Astrocyte (in vitro differentiated cells and primary cell): ENCODE measurements at regions not wholly inside any gene's neighbourhood (a gene's known extent, or its start where the extent isn't known, plus 50 kb on each side); places are given as distances from the start of the nearest gene placed in this dataset.

Experiments
- DNase-seq: peaks from one replicate; pipeline ENCODE4 v3.0.0-alpha.2; 2010; ENCODE audit warnings: low read depth
- FAIRE-seq: peaks from 2 replicates; lab custom pipeline; 2011; peaks lifted over from hg19 to GRCh38; lab: Jason Lieb, UNC
- H2AFZ ChIP-seq: 2 replicates; pipeline ENCODE4 v1.6.0; 2012; ENCODE audit warnings: low read depth, low read length, inconsistent platforms
- H3K27ac ChIP-seq: 2 replicates; pipeline ENCODE4 v1.5.1; 2011; ENCODE audit warnings: low read depth, low read length, inconsistent platforms
- H3K27me3 ChIP-seq: 2 replicates; pipeline ENCODE4 v1.6.0; 2011; ENCODE audit warnings: low read length, inconsistent platforms; ENCODE audit not compliant: insufficient read depth
- H3K36me3 ChIP-seq: 2 replicates; pipeline ENCODE4 v1.5.1; 2011; ENCODE audit warnings: low read length, inconsistent platforms; ENCODE audit not compliant: insufficient read depth
- H3K4me1 ChIP-seq: 2 replicates; pipeline ENCODE4 v1.5.1; 2011; ENCODE audit warnings: low read length, inconsistent platforms; ENCODE audit not compliant: insufficient read depth
- H3K4me2 ChIP-seq: 2 replicates; pipeline ENCODE4 v1.6.0; 2012; ENCODE audit warnings: low read length, inconsistent platforms
- H3K4me3 ChIP-seq: 2 replicates; pipeline ENCODE4 v1.5.1; 2011; ENCODE audit warnings: low read depth, mild to moderate bottlenecking, low read length, inconsistent platforms; ENCODE audit not compliant: insufficient read depth
- H3K79me2 ChIP-seq: 2 replicates; pipeline ENCODE4 v1.6.0; 2012; ENCODE audit warnings: mild to moderate bottlenecking, low read length, inconsistent platforms; ENCODE audit not compliant: insufficient read depth
- H3K9ac ChIP-seq: 2 replicates; pipeline ENCODE4 v1.6.0; 2012; ENCODE audit warnings: mild to moderate bottlenecking, low read length, inconsistent platforms
- H3K9me3 ChIP-seq: 2 replicates; pipeline ENCODE4 v1.5.1; 2012; ENCODE audit warnings: low read depth, mild to moderate bottlenecking, low read length, inconsistent platforms; ENCODE audit not compliant: insufficient read depth
- H4K20me1 ChIP-seq: 2 replicates; pipeline ENCODE4 v1.6.0; 2012; ENCODE audit warnings: low read length, inconsistent platforms; ENCODE audit not compliant: insufficient read depth
- H3K27ac Mint-ChIP-seq: one replicate; pipeline ENCODE4 v1.8.0; 2021; ENCODE audit warnings: mild to moderate bottlenecking, mixed read lengths; ENCODE audit not compliant: unreplicated experiment
- H3K27me3 Mint-ChIP-seq: one replicate; pipeline ENCODE4 v1.8.0; 2021; ENCODE audit warnings: low read depth, mixed read lengths; ENCODE audit not compliant: unreplicated experiment
- H3K36me3 Mint-ChIP-seq: one replicate; pipeline ENCODE4 v1.8.0; 2021; ENCODE audit warnings: low read depth, mixed read lengths; ENCODE audit not compliant: unreplicated experiment
- H3K4me1 Mint-ChIP-seq: one replicate; pipeline ENCODE4 v1.8.0; 2021; ENCODE audit warnings: low read depth, mixed read lengths; ENCODE audit not compliant: unreplicated experiment
- H3K4me3 Mint-ChIP-seq: one replicate; pipeline ENCODE4 v1.8.0; 2021; ENCODE audit warnings: mild to moderate bottlenecking, moderate library complexity, mixed read lengths; ENCODE audit not compliant: unreplicated experiment
- H3K9me3 Mint-ChIP-seq: one replicate; pipeline ENCODE4 v1.8.0; 2021; ENCODE audit warnings: mild to moderate bottlenecking, mixed read lengths; ENCODE audit not compliant: unreplicated experiment
- EZH2 ChIP-seq: IDR thresholded peaks from 2 replicates; pipeline ENCODE4 v1.6.1; 2012; ENCODE audit warnings: mild to moderate bottlenecking, low read length, inconsistent platforms; ENCODE audit not compliant: insufficient read depth
- TF ChIP-seq, protein P1 (sequence below): IDR thresholded peaks from 2 replicates; pipeline ENCODE4 v1.5.1; 2011; ENCODE audit warnings: low read depth, mild to moderate bottlenecking, inconsistent platforms, low read length, moderate library complexity; ENCODE audit not compliant: insufficient read depth

DNA sequence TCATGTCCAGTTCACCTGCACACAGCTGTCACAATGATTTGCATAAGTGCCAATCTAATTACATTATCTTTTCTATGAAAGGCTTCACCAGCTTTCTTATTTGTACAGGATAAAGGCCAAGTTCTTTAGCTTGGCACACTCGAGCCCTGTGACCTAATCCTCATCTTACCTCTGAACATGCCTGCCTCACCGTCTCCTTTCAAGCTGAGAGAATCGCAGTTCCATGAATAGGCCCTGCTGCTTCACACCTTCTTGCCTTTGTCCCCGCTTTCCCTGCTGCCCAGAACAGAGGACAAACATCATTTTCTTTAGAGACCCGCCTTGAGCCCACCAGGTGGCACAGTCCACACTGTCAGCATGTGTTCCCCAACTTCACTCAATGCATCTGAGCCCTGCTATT, 1094.7 kb downstream of the BCL11A start:
- H3K79me2 ChIP-seq: no peaks in the 10 kb centered on the region
- no peaks in the 10 kb centered on the region for H3K9me3 Mint-ChIP-seq
- TF ChIP-seq, protein P1, sequence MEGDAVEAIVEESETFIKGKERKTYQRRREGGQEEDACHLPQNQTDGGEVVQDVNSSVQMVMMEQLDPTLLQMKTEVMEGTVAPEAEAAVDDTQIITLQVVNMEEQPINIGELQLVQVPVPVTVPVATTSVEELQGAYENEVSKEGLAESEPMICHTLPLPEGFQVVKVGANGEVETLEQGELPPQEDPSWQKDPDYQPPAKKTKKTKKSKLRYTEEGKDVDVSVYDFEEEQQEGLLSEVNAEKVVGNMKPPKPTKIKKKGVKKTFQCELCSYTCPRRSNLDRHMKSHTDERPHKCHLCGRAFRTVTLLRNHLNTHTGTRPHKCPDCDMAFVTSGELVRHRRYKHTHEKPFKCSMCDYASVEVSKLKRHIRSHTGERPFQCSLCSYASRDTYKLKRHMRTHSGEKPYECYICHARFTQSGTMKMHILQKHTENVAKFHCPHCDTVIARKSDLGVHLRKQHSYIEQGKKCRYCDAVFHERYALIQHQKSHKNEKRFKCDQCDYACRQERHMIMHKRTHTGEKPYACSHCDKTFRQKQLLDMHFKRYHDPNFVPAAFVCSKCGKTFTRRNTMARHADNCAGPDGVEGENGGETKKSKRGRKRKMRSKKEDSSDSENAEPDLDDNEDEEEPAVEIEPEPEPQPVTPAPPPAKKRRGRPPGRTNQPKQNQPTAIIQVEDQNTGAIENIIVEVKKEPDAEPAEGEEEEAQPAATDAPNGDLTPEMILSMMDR: no peak
- TF ChIP-seq EZH2: no peak
- H3K27ac Mint-ChIP-seq: no peak overlapping the region
- peaks cover 13% of the 10 kb centered on the region for H3K4me1 Mint-ChIP-seq
- peaks cover 4% of the 10 kb centered on the region for H3K27me3 Mint-ChIP-seq
- no peak overlapping the region for H3K27ac ChIP-seq
- H2AFZ ChIP-seq: no peak overlapping the region
- no peaks in the 10 kb centered on the region for H3K9me3 ChIP-seq
- no peak overlapping the region for H3K4me3 Mint-ChIP-seq
- no peak overlapping the region for H3K4me2 ChIP-seq
- no peaks in the 10 kb centered on the region for H3K36me3 ChIP-seq
- DNase-seq (no peak), FAIRE-seq (no peak)
- no peaks in the 10 kb centered on the region for H3K36me3 Mint-ChIP-seq
- no peaks in the 10 kb centered on the region for H3K27me3 ChIP-seq
- no peak overlapping the region for H3K9ac ChIP-seq
- H3K4me1 ChIP-seq: no peaks in the 10 kb centered on the region
- no peaks in the 10 kb centered on the region for H4K20me1 ChIP-seq
- no peak overlapping the region for H3K4me3 ChIP-seq

DNA sequence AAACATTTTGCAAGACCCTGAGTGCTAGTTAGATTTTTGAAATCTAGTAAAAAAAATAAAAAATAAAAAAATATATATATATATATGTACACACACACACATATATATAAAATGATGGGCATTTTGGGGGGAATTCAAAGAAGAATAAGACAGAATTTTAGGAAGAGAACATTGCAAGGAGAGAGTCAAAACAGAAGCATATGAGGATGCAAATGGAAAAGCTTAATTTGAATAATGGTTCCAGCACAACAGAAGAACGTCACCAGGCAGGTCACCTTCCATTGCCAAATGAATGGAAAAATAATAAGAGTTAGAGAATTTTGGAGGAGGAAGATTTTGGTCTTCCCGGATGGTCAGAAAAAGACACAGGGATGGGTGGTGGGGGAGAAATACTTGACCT, 1097.2 kb downstream of the BCL11A start:
- Mint-ChIP-seq H3K36me3 (no peaks in the 10 kb centered on the region), H3K4me3 (no peak overlapping the region), H3K9me3 (peaks cover 2% of the 10 kb centered on the region), H3K27ac (no peak overlapping the region), H3K4me1 (no peaks in the 10 kb centered on the region), H3K27me3 (peaks cover 4% of the 10 kb centered on the region)
- Histone ChIP-seq H3K9ac (no peak overlapping the region), H3K36me3 (no peaks in the 10 kb centered on the region), H2AFZ (no peak overlapping the region), H3K79me2 (no peaks in the 10 kb centered on the region), H3K4me2 (no peak overlapping the region), H3K4me3 (no peak overlapping the region), H3K27ac (no peak overlapping the region), H4K20me1 (no peaks in the 10 kb centered on the region), H3K27me3 (no peaks in the 10 kb centered on the region), H3K4me1 (no peaks in the 10 kb centered on the region), H3K9me3 (peaks cover 5% of the 10 kb centered on the region)
- FAIRE-seq (no peak), DNase-seq (no peak)
- no peak for TF ChIP-seq EZH2
- TF ChIP-seq, protein P1: no peak

DNA sequence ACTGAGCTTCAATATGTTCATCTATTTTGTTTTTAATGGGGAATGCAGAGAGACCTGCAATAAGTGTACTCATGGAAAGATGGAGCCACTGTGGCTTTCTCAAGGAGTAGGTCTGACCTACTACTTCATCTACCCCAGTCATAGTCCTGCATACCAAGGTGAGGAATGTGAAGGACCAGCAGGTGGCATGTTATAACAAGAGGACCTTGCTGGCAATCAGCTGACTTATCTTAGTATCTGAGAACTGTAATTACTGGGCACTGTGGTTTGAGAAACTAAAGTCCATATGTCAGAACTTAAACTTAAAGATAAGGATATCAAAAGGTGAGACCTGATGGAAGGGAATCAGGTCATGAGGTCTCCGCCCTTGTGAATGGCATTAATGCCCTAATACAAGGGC, 1104.2 kb downstream of the BCL11A start:
- Histone ChIP-seq H3K4me2 (no peak overlapping the region), H3K4me1 (no peaks in the 10 kb centered on the region), H3K79me2 (no peaks in the 10 kb centered on the region), H3K9me3 (peaks cover 5% of the 10 kb centered on the region), H3K4me3 (no peak overlapping the region), H3K9ac (no peak overlapping the region), H3K36me3 (no peaks in the 10 kb centered on the region), H2AFZ (no peak overlapping the region), H3K27me3 (no peaks in the 10 kb centered on the region), H3K27ac (no peak overlapping the region), H4K20me1 (no peaks in the 10 kb centered on the region)
- no peak overlapping the region for H3K4me3 Mint-ChIP-seq
- H3K27ac Mint-ChIP-seq: no peak overlapping the region
- H3K27me3 Mint-ChIP-seq: no peaks in the 10 kb centered on the region
- peaks cover 2% of the 10 kb centered on the region for H3K9me3 Mint-ChIP-seq
- H3K4me1 Mint-ChIP-seq: no peaks in the 10 kb centered on the region
- no peak for DNase-seq
- no peaks in the 10 kb centered on the region for H3K36me3 Mint-ChIP-seq
- TF ChIP-seq, protein P1: no peak
- no peak for TF ChIP-seq EZH2
- FAIRE-seq: no peak
